IMR-90 (cell line): ENCODE measurements at regions not wholly inside any gene's neighbourhood (a gene's known extent, or its start where the extent isn't known, plus 50 kb on each side); places are given as distances from the start of the nearest gene placed in this dataset.

ENCODE experiments used
- BHLHE40 ChIP-seq: fragments of 150-350 bp; IDR thresholded peaks from 2 replicates; pipeline ENCODE4 v1.6.1; 2016; ENCODE audit warnings: mild to moderate bottlenecking, low read depth, low read length
- FOS ChIP-seq: fragments of 150-350 bp; IDR thresholded peaks from 2 replicates; pipeline ENCODE4 v1.6.1; 2016; ENCODE audit warnings: low read depth, low read length
- POLR2A ChIP-seq: IDR thresholded peaks from 2 replicates; pipeline ENCODE4 v1.6.1; 2012; ENCODE audit warnings: mild to moderate bottlenecking, low read depth, low read length
- RAD21 ChIP-seq: IDR thresholded peaks from 2 replicates; pipeline ENCODE4 v1.6.1; 2012; ENCODE audit warnings: low read length, improper control_type of control experiment
- RCOR1 ChIP-seq: IDR thresholded peaks from 2 replicates; pipeline ENCODE4 v1.6.1; 2012; ENCODE audit warnings: mild to moderate bottlenecking, low read length, improper control_type of control experiment; ENCODE audit not compliant: insufficient replicate concordance
- SMC3 ChIP-seq: fragments of 150-350 bp; IDR thresholded peaks from 2 replicates; pipeline ENCODE4 v1.6.1; 2016; ENCODE audit warnings: low read depth, mild to moderate bottlenecking, antibody characterized with exemption, low read length, moderate library complexity
- TF ChIP-seq, protein P1 (sequence below): conservative IDR thresholded peaks from 2 replicates; pipeline ENCODE4 v1.5.1; 2012; ENCODE audit warnings: mild to moderate bottlenecking, low read depth, low read length, improper control_type of control experiment

DNA sequence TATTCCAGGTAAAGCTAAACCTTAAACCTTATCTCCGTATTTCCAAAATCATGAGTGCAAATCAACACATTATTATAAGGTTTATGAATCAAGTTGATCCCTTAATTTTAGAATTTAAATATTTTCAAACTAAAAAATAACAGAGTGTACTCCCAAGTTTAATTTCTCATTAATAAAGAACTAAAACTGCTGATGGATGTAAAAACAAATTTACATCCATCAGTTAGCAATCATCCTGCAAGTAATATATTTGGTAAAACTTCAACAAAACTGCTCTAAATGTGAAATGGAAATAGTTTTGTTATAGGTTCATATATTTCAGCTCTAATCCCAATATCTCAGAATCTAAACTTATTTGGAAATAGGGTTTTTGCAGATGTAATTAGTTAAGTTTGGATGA is 71.3 kb upstream of the ZNF804B start:
- TF ChIP-seq SMC3, result no peak
- TF ChIP-seq, protein P1, sequence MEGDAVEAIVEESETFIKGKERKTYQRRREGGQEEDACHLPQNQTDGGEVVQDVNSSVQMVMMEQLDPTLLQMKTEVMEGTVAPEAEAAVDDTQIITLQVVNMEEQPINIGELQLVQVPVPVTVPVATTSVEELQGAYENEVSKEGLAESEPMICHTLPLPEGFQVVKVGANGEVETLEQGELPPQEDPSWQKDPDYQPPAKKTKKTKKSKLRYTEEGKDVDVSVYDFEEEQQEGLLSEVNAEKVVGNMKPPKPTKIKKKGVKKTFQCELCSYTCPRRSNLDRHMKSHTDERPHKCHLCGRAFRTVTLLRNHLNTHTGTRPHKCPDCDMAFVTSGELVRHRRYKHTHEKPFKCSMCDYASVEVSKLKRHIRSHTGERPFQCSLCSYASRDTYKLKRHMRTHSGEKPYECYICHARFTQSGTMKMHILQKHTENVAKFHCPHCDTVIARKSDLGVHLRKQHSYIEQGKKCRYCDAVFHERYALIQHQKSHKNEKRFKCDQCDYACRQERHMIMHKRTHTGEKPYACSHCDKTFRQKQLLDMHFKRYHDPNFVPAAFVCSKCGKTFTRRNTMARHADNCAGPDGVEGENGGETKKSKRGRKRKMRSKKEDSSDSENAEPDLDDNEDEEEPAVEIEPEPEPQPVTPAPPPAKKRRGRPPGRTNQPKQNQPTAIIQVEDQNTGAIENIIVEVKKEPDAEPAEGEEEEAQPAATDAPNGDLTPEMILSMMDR, result no peak
- TF ChIP-seq POLR2A, result no peak
- no peak for TF ChIP-seq RAD21
- no peak for TF ChIP-seq BHLHE40
- TF ChIP-seq RCOR1, result no peak
- TF ChIP-seq FOS, result no peak
